ENCODE measurements at regions not wholly inside any gene's neighbourhood (a gene's known extent, or its start where the extent isn't known, plus 50 kb on each side); places are given as distances from the start of the nearest gene placed in this dataset.

- in situ Hi-C loops (cut with MboI; ENCODE audit: low pct_unique_long_range_greater_than_20kb, low sequenced_read_pairs, unreplicated experiment) = no loop called here
- TF ChIP-seq, protein P1, sequence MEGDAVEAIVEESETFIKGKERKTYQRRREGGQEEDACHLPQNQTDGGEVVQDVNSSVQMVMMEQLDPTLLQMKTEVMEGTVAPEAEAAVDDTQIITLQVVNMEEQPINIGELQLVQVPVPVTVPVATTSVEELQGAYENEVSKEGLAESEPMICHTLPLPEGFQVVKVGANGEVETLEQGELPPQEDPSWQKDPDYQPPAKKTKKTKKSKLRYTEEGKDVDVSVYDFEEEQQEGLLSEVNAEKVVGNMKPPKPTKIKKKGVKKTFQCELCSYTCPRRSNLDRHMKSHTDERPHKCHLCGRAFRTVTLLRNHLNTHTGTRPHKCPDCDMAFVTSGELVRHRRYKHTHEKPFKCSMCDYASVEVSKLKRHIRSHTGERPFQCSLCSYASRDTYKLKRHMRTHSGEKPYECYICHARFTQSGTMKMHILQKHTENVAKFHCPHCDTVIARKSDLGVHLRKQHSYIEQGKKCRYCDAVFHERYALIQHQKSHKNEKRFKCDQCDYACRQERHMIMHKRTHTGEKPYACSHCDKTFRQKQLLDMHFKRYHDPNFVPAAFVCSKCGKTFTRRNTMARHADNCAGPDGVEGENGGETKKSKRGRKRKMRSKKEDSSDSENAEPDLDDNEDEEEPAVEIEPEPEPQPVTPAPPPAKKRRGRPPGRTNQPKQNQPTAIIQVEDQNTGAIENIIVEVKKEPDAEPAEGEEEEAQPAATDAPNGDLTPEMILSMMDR (IDR thresholded peaks at IDR 0.05; ENCODE audit: extremely low read depth, insufficient read depth, missing control alignments) = no peak
Measured at GRCh38 chr11:92658733-92659132, 310.7 kb upstream of the MTNR1B start.

GRCh38 chr11:92659793-92660192 is 309.7 kb upstream of the MTNR1B start:
- TF ChIP-seq, protein P1 (IDR thresholded peaks at IDR 0.05; ENCODE audit: extremely low read depth, insufficient read depth, missing control alignments) = no peak
- in situ Hi-C loops (cut with MboI; ENCODE audit: low pct_unique_long_range_greater_than_20kb, low sequenced_read_pairs, unreplicated experiment) = no loop called here

More at GRCh38 chr11:92658733-92659132, 310.7 kb upstream of the MTNR1B start:
- no peak for DNase-seq (ENCODE audit: low spot score)

DNA sequence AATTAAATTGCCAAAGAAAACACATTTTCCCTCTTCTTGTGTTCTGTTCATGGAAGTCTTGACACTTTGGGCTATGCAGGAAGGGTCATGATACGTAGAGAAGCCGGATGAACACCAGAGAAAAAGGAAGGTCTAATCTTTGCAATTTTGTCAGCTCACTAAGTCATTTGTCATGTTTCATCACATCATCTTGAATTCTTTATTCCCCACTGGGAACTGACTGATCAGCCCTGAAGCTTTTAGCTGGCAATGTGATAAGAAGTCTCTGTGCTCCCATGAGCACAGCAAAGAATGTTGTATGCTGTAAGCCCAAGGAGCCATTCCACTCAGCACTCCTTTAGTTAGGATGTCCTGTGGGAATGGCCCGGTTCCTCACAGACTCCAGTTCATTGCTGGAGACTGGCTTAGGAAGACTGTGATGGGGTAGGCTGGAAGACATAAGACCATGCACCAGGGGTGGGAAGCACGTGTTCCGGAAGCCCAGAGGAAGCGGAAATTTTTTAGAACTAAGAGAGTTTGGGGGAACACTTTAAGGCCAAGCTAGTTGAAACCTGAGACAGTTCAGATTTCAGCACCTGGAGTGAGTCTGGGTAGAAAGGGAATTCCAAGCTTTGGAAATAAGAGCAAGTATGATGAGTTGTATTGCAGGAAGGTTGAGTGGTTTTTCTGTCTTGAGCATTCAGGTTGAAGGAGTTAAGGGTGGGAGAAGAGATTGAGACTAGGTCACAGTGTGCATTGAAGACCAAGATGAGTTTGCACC is 306.7 kb upstream of the MTNR1B start:
- in situ Hi-C loops (cut with MboI; ENCODE audit: low pct_unique_long_range_greater_than_20kb, low sequenced_read_pairs, unreplicated experiment) = no loop called here
- no peak for DNase-seq (ENCODE audit: low spot score)
- TF ChIP-seq, protein P1 (IDR thresholded peaks at IDR 0.05; ENCODE audit: extremely low read depth, insufficient read depth, missing control alignments) = no peak

More at GRCh38 chr11:92659793-92660192, 309.7 kb upstream of the MTNR1B start:
- DNase-seq (ENCODE audit: low spot score) = no peak

GRCh38 chr11:92663539-92663938 is 305.9 kb upstream of the MTNR1B start:
- in situ Hi-C loops (cut with MboI; ENCODE audit: low pct_unique_long_range_greater_than_20kb, low sequenced_read_pairs, unreplicated experiment) = no loop called here
- TF ChIP-seq, protein P1 (IDR thresholded peaks at IDR 0.05; ENCODE audit: extremely low read depth, insufficient read depth, missing control alignments) = no peak
- DNase-seq (ENCODE audit: low spot score) = no peak

GRCh38 chr11:92667486-92668152 is 301.8 kb upstream of the MTNR1B start:
- in situ Hi-C loops (cut with MboI; ENCODE audit: low pct_unique_long_range_greater_than_20kb, low sequenced_read_pairs, unreplicated experiment) = no loop called here
- TF ChIP-seq, protein P1 (IDR thresholded peaks at IDR 0.05; ENCODE audit: extremely low read depth, insufficient read depth, missing control alignments) = no peak
- DNase-seq (ENCODE audit: low spot score) = no peak

- DNase-seq (ENCODE audit: low spot score) = no peak
- TF ChIP-seq, protein P1 (IDR thresholded peaks at IDR 0.05; ENCODE audit: extremely low read depth, insufficient read depth, missing control alignments) = no peak
- in situ Hi-C loops (cut with MboI; ENCODE audit: low pct_unique_long_range_greater_than_20kb, low sequenced_read_pairs, unreplicated experiment) = no loop called here
Measured at GRCh38 chr11:92670308-92670890, 299.1 kb upstream of the MTNR1B start.
